ENCODE measurements at regions not wholly inside any gene's neighbourhood (a gene's known extent, or its start where the extent isn't known, plus 50 kb on each side); places are given as distances from the start of the nearest gene placed in this dataset.

- dilution Hi-C loops (cut with MboI; ENCODE audit: extremely low pct_ligation_motif_present, low sequenced_read_pairs) = no loop called here
- CTCF ChIA-PET = no interaction called here
- FAIRE-seq = no peak
Measured at GRCh38 chr14:34041220-34041619, 90.3 kb upstream of the EGLN3 start.

More at GRCh38 chr14:34041220-34041619, 90.3 kb upstream of the EGLN3 start:
- Histone ChIP-seq H4K20me1 (replicated peaks; ENCODE audit: control insufficient read depth, extremely low read depth, insufficient read depth, low read length) (no peaks in the 10 kb centered on the region), H3K27ac (ENCODE audit: insufficient read depth, low read depth, low read length) (no peak overlapping the region), H3K4me3 (replicated peaks in 1 of 3; ENCODE audit: insufficient read depth in 1 of 3, low read depth in 1 of 3, low read length in 3 of 3) (no peak overlapping the region), H3K4me2 (ENCODE audit: insufficient read depth, low read length) (no peak overlapping the region), H3K36me3 (ENCODE audit: control insufficient read depth in 2 of 2, extremely low read depth in 1 of 2, insufficient read depth in 2 of 2, low read length in 2 of 2) (no peaks in the 10 kb centered on the region), H3K9ac (replicated peaks; ENCODE audit: extremely low read depth, insufficient read depth, low read length) (no peak overlapping the region), H3K9me3 (replicated peaks; ENCODE audit: control insufficient read depth, insufficient read depth, low read length) (no peaks in the 10 kb centered on the region), H3K4me1 (ENCODE audit: control insufficient read depth, extremely low read depth, insufficient read depth, low read length) (peaks cover 9% of the 10 kb centered on the region), H3K9me1 (replicated peaks; ENCODE audit: control insufficient read depth, extremely low read depth, insufficient read depth, low read length) (no peaks in the 10 kb centered on the region), H3K79me2 (ENCODE audit: control insufficient read depth, insufficient read depth, low read length) (no peaks in the 10 kb centered on the region), H3K27me3 (ENCODE audit: control insufficient read depth in 2 of 2, insufficient read depth in 2 of 2, low read length in 2 of 2) (peaks cover 0 to 1% of the 10 kb centered on the region in 2 experiments), H2AFZ (ENCODE audit: low read depth, low read length) (no peak overlapping the region)
- POLR2A ChIA-PET = no interaction called here
- intact Hi-C loops (cut with micrococcal nuclease) = no loop called here
- no peak for DNase-seq (ENCODE audit: low read depth, low spot score)
- BruUV-seq (replicated peaks) = no TSS peak
- TF ChIP-seq MAX (IDR thresholded peaks at IDR 0.05; ENCODE audit: insufficient read depth, insufficient read length) (no peak), POLR2A (IDR thresholded peaks at IDR 0.05; ENCODE audit: low read depth, low read length) (no peak), JUN (IDR thresholded peaks at IDR 0.05; ENCODE audit: borderline replicate concordance, insufficient read depth, insufficient read length, low read depth) (no peak), MYC (IDR thresholded peaks at IDR 0.05; ENCODE audit: low read depth, low read length) (no peak), GATA2 (IDR thresholded peaks at IDR 0.05; ENCODE audit: insufficient read depth, insufficient read length, low read depth, low read length) (no peak), CTCF (IDR thresholded peaks at IDR 0.05; ENCODE audit: extremely low read depth in 1 of 2, insufficient read depth in 1 of 2, low read depth in 1 of 2, low read length in 2 of 2) (no peak), FOS (IDR thresholded peaks at IDR 0.05; ENCODE audit: borderline replicate concordance, insufficient read depth, low read length) (no peak), EZH2 (IDR thresholded peaks at IDR 0.05; ENCODE audit: borderline replicate concordance, low read depth, low read length, severe bottlenecking) (no peak), POLR2AphosphoS5 (IDR thresholded peaks at IDR 0.05; ENCODE audit: insufficient read depth, low read depth, low read length) (no peak)

Measured in endothelial cell of umbilical vein (primary cell).